Peyer's patch (tissue), 4 donors: ENCODE measurements at regions not wholly inside any gene's neighbourhood (a gene's known extent, or its start where the extent isn't known, plus 50 kb on each side); places are given as distances from the start of the nearest gene placed in this dataset.

Experiments
- DNase-seq, 3 donors: peaks; one replicate each; pipeline ENCODE4 v3.0.0-alpha.2; 2017 to 2019
- H3K27ac ChIP-seq, 4 donors: fragments of 200-600 bp; sonication (generic); one replicate each; pipeline ENCODE4 v1.5.1; 2016 to 2019
- H3K27me3 ChIP-seq, 2 donors: fragments of 200-600 bp; sonication (generic); one replicate each; pipeline ENCODE4 v1.5.1; 2019
- H3K36me3 ChIP-seq, 3 donors: fragments of 200-600 bp; sonication (generic); one replicate each; pipeline ENCODE4 v1.5.1; 2016 to 2019
- H3K4me1 ChIP-seq, 4 donors: fragments of 200-600 bp; sonication (generic); one replicate each; pipeline ENCODE4 v1.5.1; 2016 to 2019
- H3K4me3 ChIP-seq, 4 donors: fragments of 200-600 bp; sonication (generic); 1 replicate in 3 of 4; 2 replicates in 1 of 4; pipeline ENCODE4 v1.5.1; 2016 to 2019; ENCODE audit warnings: mild to moderate bottlenecking in 1 of 4
- H3K9me3 ChIP-seq, 4 donors: fragments of 200-600 bp; sonication (generic); one replicate each; pipeline ENCODE4 v1.5.1; 2016 to 2019; ENCODE audit warnings: mild to moderate bottlenecking in 1 of 4
- POLR2A ChIP-seq, 2 donors: fragments of 450-650 bp; IDR thresholded peaks; one replicate each; pipeline ENCODE4 v1.5.1; 2017; ENCODE audit warnings: antibody characterized with exemption in 2 of 2, mild to moderate bottlenecking in 2 of 2, moderate library complexity in 2 of 2
- TF ChIP-seq, protein P1 (sequence below), 6 experiments: fragments of 450-650 bp in 4 of 6; fragments of 200-600 bp in 2 of 6; sonication (generic) in 1 of 6; IDR thresholded peaks; one replicate each; pipeline ENCODE4 v1.5.1; 2017 to 2019; ENCODE audit warnings: antibody characterized with exemption in 6 of 6, mild to moderate bottlenecking in 3 of 6, moderate library complexity in 1 of 6

DNA sequence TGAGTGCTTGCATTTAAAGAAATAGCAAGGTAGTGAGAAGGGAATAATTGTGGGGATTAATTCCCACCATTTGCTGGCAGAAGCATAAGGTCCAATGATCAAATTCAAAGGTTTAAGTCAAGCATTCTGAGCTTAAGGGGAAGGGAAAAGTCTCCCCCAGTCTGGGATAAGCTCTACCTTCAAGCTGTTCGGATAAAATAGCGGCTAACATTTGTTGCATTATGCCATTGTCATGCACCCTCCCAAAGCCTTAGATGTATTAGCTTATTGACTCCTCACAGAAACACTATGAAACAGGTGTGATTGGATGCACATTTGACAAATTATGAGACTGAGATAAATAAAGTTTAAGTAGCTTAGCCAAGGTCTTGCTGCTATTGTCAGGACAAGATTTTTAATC is 52.2 kb upstream of the TGIF1 start:
- Histone ChIP-seq H3K27ac (no peak overlapping the region), H3K4me3 (no peak overlapping the region), H3K4me1 (no peaks in the 10 kb centered on the region), H3K27me3 (no peaks in the 10 kb centered on the region), H3K9me3 (no peaks in the 10 kb centered on the region), H3K36me3 (no peaks in the 10 kb centered on the region)
- no peak for TF ChIP-seq POLR2A (IDR thresholded peaks at IDR 0.05)
- TF ChIP-seq, protein P1, sequence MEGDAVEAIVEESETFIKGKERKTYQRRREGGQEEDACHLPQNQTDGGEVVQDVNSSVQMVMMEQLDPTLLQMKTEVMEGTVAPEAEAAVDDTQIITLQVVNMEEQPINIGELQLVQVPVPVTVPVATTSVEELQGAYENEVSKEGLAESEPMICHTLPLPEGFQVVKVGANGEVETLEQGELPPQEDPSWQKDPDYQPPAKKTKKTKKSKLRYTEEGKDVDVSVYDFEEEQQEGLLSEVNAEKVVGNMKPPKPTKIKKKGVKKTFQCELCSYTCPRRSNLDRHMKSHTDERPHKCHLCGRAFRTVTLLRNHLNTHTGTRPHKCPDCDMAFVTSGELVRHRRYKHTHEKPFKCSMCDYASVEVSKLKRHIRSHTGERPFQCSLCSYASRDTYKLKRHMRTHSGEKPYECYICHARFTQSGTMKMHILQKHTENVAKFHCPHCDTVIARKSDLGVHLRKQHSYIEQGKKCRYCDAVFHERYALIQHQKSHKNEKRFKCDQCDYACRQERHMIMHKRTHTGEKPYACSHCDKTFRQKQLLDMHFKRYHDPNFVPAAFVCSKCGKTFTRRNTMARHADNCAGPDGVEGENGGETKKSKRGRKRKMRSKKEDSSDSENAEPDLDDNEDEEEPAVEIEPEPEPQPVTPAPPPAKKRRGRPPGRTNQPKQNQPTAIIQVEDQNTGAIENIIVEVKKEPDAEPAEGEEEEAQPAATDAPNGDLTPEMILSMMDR (IDR thresholded peaks at IDR 0.05) = no peak
- DNase-seq = no peak
